GM19025 (cell line): ENCODE measurements at regions not wholly inside any gene's neighbourhood (a gene's known extent, or its start where the extent isn't known, plus 50 kb on each side); places are given as distances from the start of the nearest gene placed in this dataset.

Experiments used
- ATAC-seq: cut with Tn5 transposase; IDR thresholded peaks from one replicate; pipeline ENCODE4 v1.9.1; 2021; ENCODE audit warnings: mild to moderate bottlenecking, low read depth, moderate library complexity; ENCODE audit not compliant: unreplicated experiment

GRCh38 chr1:198860371-198860770 is 221.5 kb downstream of the PTPRC start:
- no peak for ATAC-seq

- no peak for ATAC-seq
These were observed 222.8 kb downstream of the PTPRC start for GRCh38 chr1:198861636-198862035.

- ATAC-seq, result no peak
These were observed 225.9 kb downstream of the PTPRC start for GRCh38 chr1:198864695-198865094.

GRCh38 chr1:198865319-198865718 is 226.5 kb downstream of the PTPRC start:
- ATAC-seq, result no peak

GRCh38 chr1:198867182-198867581 is 228.3 kb downstream of the PTPRC start:
- no peak for ATAC-seq

- no peak for ATAC-seq
These were observed 234.9 kb downstream of the PTPRC start for GRCh38 chr1:198873696-198874230.

- no peak for ATAC-seq
These were observed 237.6 kb downstream of the PTPRC start for GRCh38 chr1:198876371-198876871.

GRCh38 chr1:198878566-198878965 is 239.7 kb downstream of the PTPRC start:
- no peak for ATAC-seq

- ATAC-seq, result no peak
These were observed 241.0 kb downstream of the PTPRC start for GRCh38 chr1:198879711-198880306.

- ATAC-seq, result no peak
These were observed 241.6 kb downstream of the PTPRC start for GRCh38 chr1:198880397-198880796.

GRCh38 chr1:198880818-198881597 is 242.2 kb downstream of the PTPRC start:
- no peak for ATAC-seq

- ATAC-seq, result no peak
These were observed 244.3 kb downstream of the PTPRC start for GRCh38 chr1:198883184-198883583.

- no peak for ATAC-seq
These were observed 249.0 kb downstream of the PTPRC start for GRCh38 chr1:198887866-198888265.

GRCh38 chr1:198888379-198888943 is 249.6 kb downstream of the PTPRC start:
- no peak for ATAC-seq

- ATAC-seq, result no peak
These were observed 250.3 kb downstream of the PTPRC start for GRCh38 chr1:198889101-198889500.

GRCh38 chr1:198889749-198890148 is 250.9 kb downstream of the PTPRC start:
- ATAC-seq, result no peak

- ATAC-seq, result no peak
These were observed 251.5 kb downstream of the PTPRC start for GRCh38 chr1:198890214-198890930.

GRCh38 chr1:198892065-198892464 is 253.2 kb downstream of the PTPRC start:
- ATAC-seq, result no peak

GRCh38 chr1:198893141-198893540 is 254.3 kb downstream of the PTPRC start:
- no peak for ATAC-seq

GRCh38 chr1:198893763-198894444 is 255.1 kb downstream of the PTPRC start:
- no peak for ATAC-seq
